ENCODE measurements at regions not wholly inside any gene's neighbourhood (a gene's known extent, or its start where the extent isn't known, plus 50 kb on each side); places are given as distances from the start of the nearest gene placed in this dataset.
A peak's percentile ranks its signal among the peaks of the same experiment; 100 is the strongest.
"Not testable (repeated sequence)": the region's sequence is repeated elsewhere in the genome, so short reads cannot be mapped to it uniquely, and the experiment has no call there.

DNA sequence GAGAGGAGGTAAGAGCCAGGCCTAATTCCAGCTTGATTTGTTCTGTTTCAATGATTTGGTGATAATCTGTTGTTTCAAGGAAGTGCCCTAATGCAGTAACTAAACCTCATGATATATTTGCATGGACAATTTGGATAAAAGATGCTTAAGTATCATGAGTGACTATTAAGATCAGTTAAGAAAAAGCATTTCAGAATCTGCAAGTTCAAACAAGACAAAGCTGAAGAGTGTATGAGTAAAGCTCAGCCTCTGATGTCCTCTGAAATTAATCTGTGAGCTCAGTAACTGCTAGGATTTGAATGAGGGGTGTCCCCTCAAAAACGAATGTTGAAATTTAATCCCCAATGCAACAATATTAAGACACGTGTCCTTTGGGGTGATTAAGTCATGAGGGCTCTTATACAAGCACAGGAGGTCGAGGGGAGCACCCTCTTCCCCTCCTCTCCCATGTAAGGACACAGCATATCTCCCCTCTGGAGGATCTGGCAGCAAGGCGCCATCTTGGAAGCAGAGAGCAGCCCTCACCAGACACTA is 949.2 kb downstream of the GALC start:
- Histone ChIP-seq H3K27ac (no peak overlapping the region), H3K4me3 (no peak overlapping the region), H3K4me1 (replicated peaks in 1 of 2) (peaks cover 0 to 37% of the 10 kb centered on the region in 2 donors)
- WGBS, 10 experiments = 4 to 83% (median 58%) methylated on average over 1 to 4 of the region's 4 CpGs; no CpG with 5 or more reads in 2 of the 10 experiments
- no peak for ATAC-seq (replicated peaks in 6 of 8)
- in situ Hi-C loops (cut with MboI; ENCODE audit: low pct_unique_long_range_greater_than_20kb in 2 of 9, low sequenced_read_pairs in 9 of 9, unreplicated experiment in 9 of 9) = no loop called here

DNA sequence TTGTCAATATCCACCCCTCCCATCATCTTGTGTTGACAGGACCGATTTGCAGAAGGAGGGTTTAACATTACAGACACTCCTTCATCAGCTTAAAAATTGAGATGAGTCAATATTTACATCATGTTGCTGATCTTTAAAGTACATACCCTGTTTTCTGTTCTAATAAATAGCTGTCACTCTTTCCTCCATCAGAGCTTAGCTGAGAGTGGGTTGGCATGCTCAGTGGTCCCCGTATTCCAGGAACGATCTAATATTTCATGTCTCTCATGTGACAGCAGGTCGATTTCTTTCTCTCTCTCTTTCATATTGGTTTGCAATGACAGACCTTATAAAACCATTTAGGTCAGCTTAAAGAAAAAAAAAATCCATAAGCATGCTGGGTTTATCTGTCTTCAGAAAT is 950.6 kb downstream of the GALC start:
- Histone ChIP-seq H3K27ac (no peak overlapping the region), H3K4me1 (replicated peaks in 1 of 2) (peaks cover 0 to 36% of the 10 kb centered on the region in 2 donors), H3K4me3 (no peak overlapping the region)
- in situ Hi-C loops (cut with MboI; ENCODE audit: low pct_unique_long_range_greater_than_20kb in 2 of 9, low sequenced_read_pairs in 9 of 9, unreplicated experiment in 9 of 9) = no loop called here
- ATAC-seq (replicated peaks in 6 of 8) = peak in 6 of 8 experiments; percentile 22 to 75 (median 51)
- 0 to 92% (median 45%) methylated on average over 1 to 4 of the region's 4 CpGs; no CpG with 5 or more reads in 3 of the 10 experiments for WGBS, 10 experiments

GRCh38 chr14:87041290-87042020 is 951.5 kb downstream of the GALC start:
- in situ Hi-C loops (cut with MboI; ENCODE audit: low pct_unique_long_range_greater_than_20kb in 2 of 9, low sequenced_read_pairs in 9 of 9, unreplicated experiment in 9 of 9) = no loop called here
- Histone ChIP-seq H3K27ac (no peak overlapping the region), H3K4me1 (replicated peaks in 1 of 2) (peaks cover 0 to 28% of the 10 kb centered on the region in 2 donors), H3K4me3 (no peak overlapping the region)
- ATAC-seq (replicated peaks in 6 of 8) = no peak
- 5 to 84% (median 65%) methylated on average over 3 to 7 of the region's 7 CpGs for WGBS, 10 experiments

GRCh38 chr14:87034680-87035079 is 958.3 kb downstream of the GALC start:
- H3K4me1 ChIP-seq (replicated peaks in 1 of 2) = peaks cover 5 to 8% of the 10 kb centered on the region in 2 donors
- in situ Hi-C loops (cut with MboI; ENCODE audit: low pct_unique_long_range_greater_than_20kb in 2 of 9, low sequenced_read_pairs in 9 of 9, unreplicated experiment in 9 of 9) = no loop called here
- H3K27ac ChIP-seq = no peak overlapping the region
- no peak for ATAC-seq (replicated peaks in 6 of 8)
- WGBS, 10 experiments = 0 to 100% (median 83%) methylated on average over 1 of the region's 1 CpG; no CpG with 5 or more reads in 4 of the 10 experiments
- H3K4me3 ChIP-seq = no peak overlapping the region

- Histone ChIP-seq H3K27ac (no peak overlapping the region), H3K4me3 (no peak overlapping the region), H3K4me1 (replicated peaks in 1 of 2) (peaks cover 3 to 4% of the 10 kb centered on the region in 2 donors)
- ATAC-seq (replicated peaks in 6 of 8) = no peak
- in situ Hi-C loops (cut with MboI; ENCODE audit: low pct_unique_long_range_greater_than_20kb in 2 of 9, low sequenced_read_pairs in 9 of 9, unreplicated experiment in 9 of 9) = no loop called here
- WGBS, 10 experiments = 40 to 100% (median 92%) methylated on average over 1 of the region's 1 CpG; no CpG with 5 or more reads in 3 of the 10 experiments
Observed at GRCh38 chr14:87030197-87030596, 962.8 kb downstream of the GALC start.

- 0 to 100% (median 66%) methylated on average over 1 to 3 of the region's 4 CpGs; no CpG with 5 or more reads in 5 of the 10 experiments for WGBS, 10 experiments
- H3K4me3 ChIP-seq; in situ Hi-C loops (cut with MboI; ENCODE audit: low pct_unique_long_range_greater_than_20kb in 2 of 9, low sequenced_read_pairs in 9 of 9, unreplicated experiment in 9 of 9); H3K27ac ChIP-seq; H3K4me1 ChIP-seq (replicated peaks in 1 of 2); ATAC-seq (replicated peaks in 6 of 8): not testable (repeated sequence)
Observed at GRCh38 chr14:87020106-87020505, 972.9 kb downstream of the GALC start.

GRCh38 chr14:87018294-87018693 is 974.7 kb downstream of the GALC start:
- 0 to 80% (median 24%) methylated on average over 1 of the region's 1 CpG; no CpG with 5 or more reads in 2 of the 10 experiments for WGBS, 10 experiments
- in situ Hi-C loops (cut with MboI; ENCODE audit: low pct_unique_long_range_greater_than_20kb in 2 of 9, low sequenced_read_pairs in 9 of 9, unreplicated experiment in 9 of 9) = no loop called here
- H3K4me3 ChIP-seq = no peak overlapping the region
- H3K4me1 ChIP-seq (replicated peaks in 1 of 2) = no peaks in the 10 kb centered on the region
- no peak for ATAC-seq (replicated peaks in 6 of 8)
- H3K27ac ChIP-seq = no peak overlapping the region

- no peak for ATAC-seq (replicated peaks in 6 of 8)
- Histone ChIP-seq H3K4me1 (replicated peaks in 1 of 2) (no peaks in the 10 kb centered on the region), H3K4me3 (no peak overlapping the region), H3K27ac (no peak overlapping the region)
- WGBS, 10 experiments = 22 to 85% (median 58%) methylated on average over 1 to 2 of the region's 2 CpGs; no CpG with 5 or more reads in 3 of the 10 experiments
- in situ Hi-C loops (cut with MboI; ENCODE audit: low pct_unique_long_range_greater_than_20kb in 2 of 9, low sequenced_read_pairs in 9 of 9, unreplicated experiment in 9 of 9) = no loop called here
Observed at GRCh38 chr14:87017335-87017734, 975.6 kb downstream of the GALC start.

GRCh38 chr14:87014856-87015255 is 978.1 kb downstream of the GALC start:
- Histone ChIP-seq H3K4me1 (replicated peaks in 1 of 2) (no peaks in the 10 kb centered on the region), H3K4me3 (no peak overlapping the region), H3K27ac (no peak overlapping the region)
- 24 to 100% (median 63%) methylated on average over 1 to 3 of the region's 3 CpGs; no CpG with 5 or more reads in 3 of the 10 experiments for whole genome bisulfite sequencing, 10 experiments
- ATAC-seq (replicated peaks in 6 of 8) = no peak
- in situ Hi-C loops (cut with MboI; ENCODE audit: low pct_unique_long_range_greater_than_20kb in 2 of 9, low sequenced_read_pairs in 9 of 9, unreplicated experiment in 9 of 9) = no loop called here

DNA sequence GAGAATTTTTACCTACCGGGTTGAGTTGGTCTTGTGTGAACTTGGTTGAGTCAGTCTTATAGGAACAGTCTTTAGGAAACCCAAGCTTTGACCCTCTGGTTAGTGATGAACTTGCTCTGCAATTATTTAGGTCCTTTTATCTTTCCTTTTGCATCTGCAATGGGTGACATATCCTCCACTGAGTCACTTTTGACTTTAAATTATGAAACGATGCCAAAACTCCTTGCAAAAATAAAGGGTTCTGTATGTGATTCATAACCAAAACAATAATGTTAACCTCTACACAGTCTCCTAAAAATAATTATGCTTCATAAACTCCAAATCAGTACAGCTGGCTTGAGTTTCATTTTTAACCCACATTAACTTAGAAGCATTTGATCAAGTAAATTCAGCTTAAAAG is 979.4 kb downstream of the GALC start:
- H3K4me3 ChIP-seq = no peak overlapping the region
- ATAC-seq (replicated peaks in 6 of 8) = no peak
- WGBS, 10 experiments = 7 to 100% (median 84%) methylated on average over 1 to 2 of the region's 2 CpGs
- H3K4me1 ChIP-seq (replicated peaks in 1 of 2) = no peaks in the 10 kb centered on the region
- in situ Hi-C loops (cut with MboI; ENCODE audit: low pct_unique_long_range_greater_than_20kb in 2 of 9, low sequenced_read_pairs in 9 of 9, unreplicated experiment in 9 of 9) = no loop called here
- no peak overlapping the region for H3K27ac ChIP-seq

DNA sequence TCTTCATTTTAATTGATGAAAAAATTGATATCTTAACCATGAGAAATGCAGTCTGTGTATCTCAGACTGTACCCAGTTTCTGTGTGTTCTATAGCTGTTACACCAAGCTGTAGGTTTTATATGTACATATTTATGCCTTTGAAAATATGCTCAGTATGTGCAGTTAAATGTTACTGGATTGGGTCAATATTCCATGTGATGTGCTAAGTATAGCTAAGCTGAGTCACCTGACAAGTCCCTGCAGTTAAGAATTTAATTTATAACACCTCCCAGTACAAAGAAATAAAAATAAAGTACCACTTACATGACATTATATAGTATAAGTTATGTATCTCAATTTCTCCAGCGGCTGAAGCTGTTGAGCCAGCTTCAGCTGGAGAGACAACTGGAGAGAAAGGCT is 984.0 kb downstream of the GALC start:
- Histone ChIP-seq H3K27ac (no peak overlapping the region), H3K4me3 (no peak overlapping the region), H3K4me1 (replicated peaks in 1 of 2) (no peaks in the 10 kb centered on the region)
- in situ Hi-C loops (cut with MboI; ENCODE audit: low pct_unique_long_range_greater_than_20kb in 2 of 9, low sequenced_read_pairs in 9 of 9, unreplicated experiment in 9 of 9) = no loop called here
- WGBS, 10 experiments = 8 to 89% (median 67%) methylated on average over 1 of the region's 1 CpG; no CpG with 5 or more reads in 1 of the 10 experiments
- peak in 5 of 8 experiments; percentile 31 to 90 (median 50) for ATAC-seq (replicated peaks in 6 of 8)

DNA sequence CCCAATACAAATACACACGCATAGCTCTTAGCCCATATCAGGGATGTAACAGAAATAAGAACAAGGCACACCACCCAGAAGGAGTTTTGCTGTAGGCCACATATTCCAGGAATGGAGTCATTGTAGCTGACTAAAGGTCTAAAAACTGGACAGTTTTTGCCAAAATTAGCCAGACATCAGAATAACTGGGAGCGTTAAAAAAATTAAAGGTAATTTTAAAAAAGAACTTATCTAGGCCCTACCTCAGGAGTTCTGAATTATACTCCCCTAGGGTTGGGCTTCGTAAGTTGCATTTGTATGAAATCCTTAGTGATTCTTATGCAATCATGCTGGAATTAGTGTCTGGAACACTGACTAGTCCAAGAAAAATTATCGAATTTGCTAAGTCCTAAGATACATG is 987.7 kb downstream of the GALC start:
- Histone ChIP-seq H3K4me3 (no peak overlapping the region), H3K27ac (no peak overlapping the region), H3K4me1 (replicated peaks in 1 of 2) (no peaks in the 10 kb centered on the region)
- in situ Hi-C loops (cut with MboI; ENCODE audit: low pct_unique_long_range_greater_than_20kb in 2 of 9, low sequenced_read_pairs in 9 of 9, unreplicated experiment in 9 of 9) = no loop called here
- WGBS, 10 experiments = 0 to 100% (median 80%) methylated on average over 1 to 4 of the region's 4 CpGs; no CpG with 5 or more reads in 1 of the 10 experiments
- ATAC-seq (replicated peaks in 6 of 8) = peak in 1 of 8 experiments; percentile 26

DNA sequence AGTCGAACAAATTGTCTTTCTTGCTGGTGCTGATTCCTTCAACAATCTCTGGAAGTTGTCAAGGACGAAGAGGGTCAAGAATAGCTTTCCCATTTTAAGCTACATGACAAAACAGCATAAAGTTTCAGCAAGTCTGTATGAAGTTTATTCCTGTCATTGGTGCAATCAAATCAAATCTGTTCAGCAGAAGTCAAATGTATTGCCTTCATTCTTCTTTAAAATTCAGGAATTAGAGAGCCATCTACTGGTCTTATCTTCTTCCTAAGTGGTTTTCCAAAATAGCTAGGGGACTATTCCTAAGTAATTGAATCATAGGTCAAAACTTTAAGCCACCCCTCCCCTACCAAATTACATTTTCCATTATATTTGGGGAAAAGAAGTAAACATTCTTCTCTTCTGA is 990.2 kb downstream of the GALC start:
- H3K27ac ChIP-seq = no peak overlapping the region
- H3K4me1 ChIP-seq (replicated peaks in 1 of 2) = no peaks in the 10 kb centered on the region
- 0 to 100% (median 77%) methylated on average over 1 to 2 of the region's 2 CpGs for WGBS, 10 experiments
- no peak overlapping the region for H3K4me3 ChIP-seq
- in situ Hi-C loops (cut with MboI; ENCODE audit: low pct_unique_long_range_greater_than_20kb in 2 of 9, low sequenced_read_pairs in 9 of 9, unreplicated experiment in 9 of 9) = no loop called here
- ATAC-seq (replicated peaks in 6 of 8) = peak in 1 of 8 experiments; percentile 71
